Prostate gland (tissue), 2 donors: ENCODE measurements at regions not wholly inside any gene's neighbourhood (a gene's known extent, or its start where the extent isn't known, plus 50 kb on each side); places are given as distances from the start of the nearest gene placed in this dataset.

Experiments
- CTCF ChIP-seq, 4 experiments: fragments of 200-600 bp in 2 of 4; fragments of 450-650 bp in 2 of 4; sonication (generic) in 2 of 4; IDR thresholded peaks; 1 replicate in 3 of 4; 2 replicates in 1 of 4; pipeline ENCODE4 v1.5.1; 2016 to 2019; ENCODE audit warnings: antibody characterized with exemption in 4 of 4, mild to moderate bottlenecking in 2 of 4, moderate library complexity in 2 of 4
- POLR2A ChIP-seq: fragments of 450-650 bp; IDR thresholded peaks from one replicate; pipeline ENCODE4 v1.6.1; 2016; ENCODE audit warnings: antibody characterized with exemption, mild to moderate bottlenecking

- TF ChIP-seq CTCF (IDR thresholded peaks at IDR 0.05) (no peak), POLR2A (no peak)
These were observed 215.3 kb downstream of the BMP7 start for GRCh38 chr20:57051096-57051495.
